IMR-90 (cell line): ENCODE measurements at regions not wholly inside any gene's neighbourhood (a gene's known extent, or its start where the extent isn't known, plus 50 kb on each side); places are given as distances from the start of the nearest gene placed in this dataset.
"Not testable (repeated sequence)": the region's sequence is repeated elsewhere in the genome, so short reads cannot be mapped to it uniquely, and the experiment has no call there.

Source experiments
- ATAC-seq: fragments of 200-7000 bp; cut with Tn5 transposase; 2 replicates; pipeline ENCODE4 v1.9.1; 2020; ENCODE audit warnings: low read depth, mild to moderate bottlenecking, moderate library complexity
- BruUV-seq: library from RNA; stranded (reverse); fragments of 400-500 nt; replicated peaks from 2 replicates; lab custom pipeline; 2021; lab: Mats Ljungman, UMichigan
- CTCF ChIA-PET: fragments of 300-600 bp; formaldehyde crosslinking; extraction: SDS; loops from one replicate; lab custom pipeline; 2021; ENCODE audit warnings: antibody characterized with exemption; lab: Yijun Ruan, JAX
- POLR2A ChIA-PET: fragments of 300-600 bp; sonication (Branson Sonifier 250); formaldehyde crosslinking; loops from one replicate; lab custom pipeline; 2022; ENCODE audit warnings: antibody characterized with exemption; ENCODE audit not compliant: unreplicated experiment; lab: Charles Lee
- DNase-seq: peaks from one replicate; pipeline ENCODE4 v3.0.0; 2013
- H2AFZ ChIP-seq: replicated peaks from 2 replicates; pipeline ENCODE3; 2013; ENCODE audit warnings: low read length, mild to moderate bottlenecking; ENCODE audit not compliant: poor library complexity
- H2AK5ac ChIP-seq: 2 replicates; pipeline ENCODE4 v1.6.1; 2013; ENCODE audit warnings: low read depth, low read length, inconsistent platforms
- H2AK9ac ChIP-seq: replicated peaks from 2 replicates; pipeline ENCODE3; 2013; ENCODE audit warnings: mild to moderate bottlenecking, low read depth, low read length, moderate library complexity; ENCODE audit not compliant: poor library complexity
- H2BK120ac ChIP-seq: 2 replicates; pipeline ENCODE4 v1.6.1; 2013; ENCODE audit warnings: low read depth, low read length, inconsistent platforms
- H2BK15ac ChIP-seq: 3 replicates; pipeline ENCODE4 v1.6.1; 2013; ENCODE audit warnings: low read depth, low read length, inconsistent platforms
- H2BK20ac ChIP-seq: 2 replicates; pipeline ENCODE4 v1.6.1; 2013; ENCODE audit warnings: low read depth, mild to moderate bottlenecking, inconsistent platforms, low read length, moderate library complexity
- H2BK5ac ChIP-seq: 2 replicates; pipeline ENCODE4 v1.6.1; 2013; ENCODE audit warnings: mild to moderate bottlenecking, low read depth, low read length, inconsistent platforms; ENCODE audit not compliant: poor library complexity, severe bottlenecking
- H3K14ac ChIP-seq: replicated peaks from 2 replicates; pipeline ENCODE4 v1.6.1; 2013; ENCODE audit warnings: low read depth, low read length, inconsistent platforms
- H3K18ac ChIP-seq: 2 replicates; pipeline ENCODE4 v1.6.1; 2013; ENCODE audit warnings: low read depth, low read length, control low read depth
- H3K23ac ChIP-seq: 2 replicates; pipeline ENCODE4 v1.6.1; 2013; ENCODE audit warnings: low read depth, low read length, inconsistent platforms
- H3K27ac ChIP-seq: 2 replicates; pipeline ENCODE4 v1.5.1; 2013; ENCODE audit warnings: mild to moderate bottlenecking, control low read depth, low read length; ENCODE audit not compliant: insufficient read depth
- H3K27me3 ChIP-seq: 2 replicates; pipeline ENCODE4 v1.6.1; 2013; ENCODE audit warnings: low read length; ENCODE audit not compliant: control insufficient read depth, insufficient read depth
- H3K36me3 ChIP-seq: 2 replicates; pipeline ENCODE4 v1.6.1; 2013; ENCODE audit warnings: low read length, mixed read lengths; ENCODE audit not compliant: control insufficient read depth, insufficient read depth
- H3K4ac ChIP-seq: 2 replicates; pipeline ENCODE4 v1.6.1; 2013; ENCODE audit warnings: low read depth, low read length, inconsistent platforms
- H3K4me1 ChIP-seq: 2 replicates; pipeline ENCODE4 v1.6.1; 2013; ENCODE audit warnings: low read length, mixed read lengths; ENCODE audit not compliant: control insufficient read depth, insufficient read depth
- H3K4me2 ChIP-seq: 2 replicates; pipeline ENCODE4 v1.6.1; 2013; ENCODE audit warnings: low read depth, mild to moderate bottlenecking, control low read depth, low read length, moderate library complexity
- H3K4me3 ChIP-seq: 2 replicates; pipeline ENCODE4 v1.5.1; 2013; ENCODE audit warnings: low read depth, mild to moderate bottlenecking, control low read depth, low read length, moderate library complexity; ENCODE audit not compliant: insufficient read depth
- H3K56ac ChIP-seq: 2 replicates; pipeline ENCODE4 v1.6.1; 2013; ENCODE audit warnings: low read length, inconsistent platforms; ENCODE audit not compliant: insufficient read depth; ENCODE audit errors: extremely low read depth
- H3K79me1 ChIP-seq, 2 experiments: 2 replicates each; pipeline ENCODE4 v1.6.1; 2013; ENCODE audit warnings: low read length in 2 of 2, inconsistent platforms in 1 of 2, low read depth in 1 of 2
- H3K9ac ChIP-seq: 2 replicates; pipeline ENCODE4 v1.6.1; 2013; ENCODE audit warnings: low read depth, low read length, control low read depth
- H3K9me1 ChIP-seq: 2 replicates; pipeline ENCODE4 v1.6.1; 2013; ENCODE audit warnings: low read length, inconsistent platforms; ENCODE audit not compliant: insufficient read depth
- H3K9me3 ChIP-seq: 2 replicates; pipeline ENCODE4 v1.6.1; 2013; ENCODE audit warnings: low read length; ENCODE audit not compliant: control insufficient read depth, insufficient read depth
- H4K20me1 ChIP-seq: 2 replicates; pipeline ENCODE4 v1.6.1; 2013; ENCODE audit warnings: low read length, inconsistent platforms; ENCODE audit not compliant: insufficient read depth
- H4K5ac ChIP-seq: 2 replicates; pipeline ENCODE4 v1.6.1; 2013; ENCODE audit warnings: mild to moderate bottlenecking, low read depth, low read length, control low read depth
- H4K8ac ChIP-seq, 2 experiments: 2 replicates each; pipeline ENCODE4 v1.6.1; 2013; ENCODE audit warnings: low read depth in 2 of 2, low read length in 2 of 2, control low read depth in 1 of 2, inconsistent platforms in 1 of 2
- H4K91ac ChIP-seq: 2 replicates; pipeline ENCODE4 v1.6.1; 2013; ENCODE audit warnings: low read depth, low read length, inconsistent platforms; ENCODE audit not compliant: insufficient read depth
- MAFK ChIP-seq: IDR thresholded peaks from 2 replicates; pipeline ENCODE4 v1.6.1; 2012; ENCODE audit warnings: low read depth, low read length, improper control_type of control experiment
- POLR2A ChIP-seq: IDR thresholded peaks from 2 replicates; pipeline ENCODE4 v1.6.1; 2012; ENCODE audit warnings: mild to moderate bottlenecking, low read depth, low read length
- RCOR1 ChIP-seq: IDR thresholded peaks from 2 replicates; pipeline ENCODE4 v1.6.1; 2012; ENCODE audit warnings: mild to moderate bottlenecking, low read length, improper control_type of control experiment; ENCODE audit not compliant: insufficient replicate concordance
- USF2 ChIP-seq: fragments of 150-350 bp; IDR thresholded peaks from 2 replicates; pipeline ENCODE4 v1.6.1; 2017; ENCODE audit warnings: mild to moderate bottlenecking, antibody characterized with exemption, low read length, low read depth
- WGBS, 2 experiments: methylation state at CpG; one replicate each; pipeline versions ENCODE4 v1.1.5 to v1.1.7; 2013; ENCODE audit warnings: missing lambda C conversion rate in 2 of 2; ENCODE audit not compliant: insufficient read length in 1 of 2; ENCODE audit errors: extremely low coverage in 2 of 2; 5-methylcytosine and 5-hydroxymethylcytosine counted together
- dilution Hi-C: fragments of 300-500 bp; cut with HindIII; formaldehyde crosslinking; loops from one replicate; pipeline ENCODE4 v1.14.3; 2018; ENCODE audit warnings: low sequenced_read_pairs; ENCODE audit not compliant: unreplicated experiment
- in situ Hi-C: fragments of 300-500 bp; cut with MboI; formaldehyde crosslinking; loops from 3 replicates; pipeline ENCODE4 v1.14.3; 2019; ENCODE audit warnings: low sequenced_read_pairs, inconsistent platforms, mixed read lengths
- intact Hi-C: fragments of 100-400 bp; cut with micrococcal nuclease; formaldehyde crosslinking; loops from 2 replicates; pipeline ENCODE4 v1.10.0; 2022

GRCh38 chr2:7868836-7869235, 813.0 kb upstream of the ID2 start:
- H2BK20ac ChIP-seq: no peak overlapping the region
- no peak overlapping the region for H3K18ac ChIP-seq
- dilution Hi-C loops (no loop called here), intact Hi-C loops (no loop called here), in situ Hi-C loops (no loop called here)
- TF ChIP-seq MAFK (no peak), POLR2A (no peak), RCOR1 (no peak), USF2 (no peak)
- H3K9me3 ChIP-seq: no peaks in the 10 kb centered on the region
- no peak overlapping the region for H2AFZ ChIP-seq
- H2AK5ac ChIP-seq: no peak overlapping the region
- DNase-seq: no peak
- H3K27ac ChIP-seq: no peak overlapping the region
- no peak overlapping the region for H2AK9ac ChIP-seq
- no peak for ATAC-seq
- no peak overlapping the region for H3K56ac ChIP-seq
- no peak overlapping the region for H3K14ac ChIP-seq
- H3K9me1 ChIP-seq: no peaks in the 10 kb centered on the region
- H3K4me1 ChIP-seq: no peaks in the 10 kb centered on the region
- H4K91ac ChIP-seq: no peak overlapping the region
- H2BK15ac ChIP-seq: no peak overlapping the region
- no TSS peak for BruUV-seq
- ChIA-PET POLR2A (no interaction called here), CTCF (no interaction called here)
- no peaks in the 10 kb centered on the region for H4K20me1 ChIP-seq
- no peaks in the 10 kb centered on the region for H3K79me1 ChIP-seq
- H4K8ac ChIP-seq: no peak overlapping the region
- H3K27me3 ChIP-seq: no peaks in the 10 kb centered on the region
- no peak overlapping the region for H3K23ac ChIP-seq
- H3K9ac ChIP-seq: no peak overlapping the region
- no peak overlapping the region for H2BK120ac ChIP-seq
- no CpG with 5 or more reads among the region's 6 CpGs for WGBS, 2 experiments
- H3K4me2 ChIP-seq: no peak overlapping the region
- H3K4ac ChIP-seq: no peak overlapping the region
- H3K4me3 ChIP-seq: no peak overlapping the region
- no peak overlapping the region for H2BK5ac ChIP-seq
- H3K36me3 ChIP-seq: no peaks in the 10 kb centered on the region
- no peak overlapping the region for H4K5ac ChIP-seq

GRCh38 chr2:7876445-7876844, 805.4 kb upstream of the ID2 start:
- H3K56ac ChIP-seq, H2BK120ac ChIP-seq, H4K8ac ChIP-seq, BruUV-seq, H3K9ac ChIP-seq, H3K4ac ChIP-seq, H4K20me1 ChIP-seq, H2BK15ac ChIP-seq, H2AK5ac ChIP-seq, H3K79me1 ChIP-seq, H2BK20ac ChIP-seq, dilution Hi-C loops, H3K14ac ChIP-seq, CTCF ChIA-PET, H3K4me2 ChIP-seq, H3K9me1 ChIP-seq, H2AK9ac ChIP-seq, POLR2A ChIA-PET, DNase-seq, H2AFZ ChIP-seq, H3K4me1 ChIP-seq, ATAC-seq, H3K27me3 ChIP-seq, in situ Hi-C loops, intact Hi-C loops, H3K9me3 ChIP-seq, H4K5ac ChIP-seq, H3K23ac ChIP-seq, H3K27ac ChIP-seq, H3K36me3 ChIP-seq, H2BK5ac ChIP-seq, H4K91ac ChIP-seq, H3K4me3 ChIP-seq, H3K18ac ChIP-seq: not testable (repeated sequence)
- WGBS, 2 experiments: no CpG with 5 or more reads among the region's 8 CpGs
